ENCODE measurements at regions not wholly inside any gene's neighbourhood (a gene's known extent, or its start where the extent isn't known, plus 50 kb on each side); places are given as distances from the start of the nearest gene placed in this dataset.

GRCh38 chr1:58842941-58843340 lies 59.1 kb upstream of the JUN start:
- H3K4me3 ChIP-seq = no peak overlapping the region
- no peak for DNase-seq
- no peaks in the 10 kb centered on the region for H3K36me3 ChIP-seq
- H3K9me3 ChIP-seq = no peaks in the 10 kb centered on the region
- no peak for TF ChIP-seq POLR2A (IDR thresholded peaks at IDR 0.05)
- TF ChIP-seq, protein P1, sequence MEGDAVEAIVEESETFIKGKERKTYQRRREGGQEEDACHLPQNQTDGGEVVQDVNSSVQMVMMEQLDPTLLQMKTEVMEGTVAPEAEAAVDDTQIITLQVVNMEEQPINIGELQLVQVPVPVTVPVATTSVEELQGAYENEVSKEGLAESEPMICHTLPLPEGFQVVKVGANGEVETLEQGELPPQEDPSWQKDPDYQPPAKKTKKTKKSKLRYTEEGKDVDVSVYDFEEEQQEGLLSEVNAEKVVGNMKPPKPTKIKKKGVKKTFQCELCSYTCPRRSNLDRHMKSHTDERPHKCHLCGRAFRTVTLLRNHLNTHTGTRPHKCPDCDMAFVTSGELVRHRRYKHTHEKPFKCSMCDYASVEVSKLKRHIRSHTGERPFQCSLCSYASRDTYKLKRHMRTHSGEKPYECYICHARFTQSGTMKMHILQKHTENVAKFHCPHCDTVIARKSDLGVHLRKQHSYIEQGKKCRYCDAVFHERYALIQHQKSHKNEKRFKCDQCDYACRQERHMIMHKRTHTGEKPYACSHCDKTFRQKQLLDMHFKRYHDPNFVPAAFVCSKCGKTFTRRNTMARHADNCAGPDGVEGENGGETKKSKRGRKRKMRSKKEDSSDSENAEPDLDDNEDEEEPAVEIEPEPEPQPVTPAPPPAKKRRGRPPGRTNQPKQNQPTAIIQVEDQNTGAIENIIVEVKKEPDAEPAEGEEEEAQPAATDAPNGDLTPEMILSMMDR (IDR thresholded peaks at IDR 0.05) = no peak
- H3K27me3 ChIP-seq = no peaks in the 10 kb centered on the region
- intact Hi-C loops (cut with DNase I) = no loop called here
- WGBS, 2 donors = 94 to 100% methylated on average over 2 of the region's 2 CpGs
- H3K4me1 ChIP-seq = no peaks in the 10 kb centered on the region
- no peak overlapping the region for H3K27ac ChIP-seq

DNA sequence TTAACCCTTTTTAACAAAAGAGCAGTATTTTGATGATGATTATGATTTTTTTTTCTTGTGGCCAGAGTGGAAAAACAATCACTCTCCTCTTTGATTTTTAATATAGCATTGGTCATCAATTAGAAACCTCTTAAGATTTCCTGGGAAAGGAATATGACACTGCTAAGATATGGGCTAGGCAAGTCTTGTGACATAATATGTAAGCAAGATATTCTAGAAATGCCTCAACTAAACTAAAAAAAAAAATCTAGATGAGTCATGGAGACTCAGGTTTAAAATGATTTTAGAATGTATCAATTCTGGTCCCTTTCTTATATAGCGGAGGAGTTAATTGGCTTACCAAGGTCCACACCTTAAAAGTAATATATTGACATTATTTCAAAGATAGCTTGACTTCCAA lies 60.3 kb upstream of the JUN start:
- no peak overlapping the region for H3K27ac ChIP-seq
- H3K4me1 ChIP-seq = peaks cover 0 to 10% (median 7%) of the 10 kb centered on the region in 3 donors
- H3K4me3 ChIP-seq = no peak overlapping the region
- DNase-seq = no peak
- WGBS, 2 donors = 88 to 95% methylated on average over 1 of the region's 1 CpG
- H3K36me3 ChIP-seq = no peaks in the 10 kb centered on the region
- no peaks in the 10 kb centered on the region for H3K9me3 ChIP-seq
- TF ChIP-seq, protein P1 (IDR thresholded peaks at IDR 0.05) = no peak
- TF ChIP-seq POLR2A (IDR thresholded peaks at IDR 0.05) = no peak
- H3K27me3 ChIP-seq = no peaks in the 10 kb centered on the region
- intact Hi-C loops (cut with DNase I) = no loop called here

DNA sequence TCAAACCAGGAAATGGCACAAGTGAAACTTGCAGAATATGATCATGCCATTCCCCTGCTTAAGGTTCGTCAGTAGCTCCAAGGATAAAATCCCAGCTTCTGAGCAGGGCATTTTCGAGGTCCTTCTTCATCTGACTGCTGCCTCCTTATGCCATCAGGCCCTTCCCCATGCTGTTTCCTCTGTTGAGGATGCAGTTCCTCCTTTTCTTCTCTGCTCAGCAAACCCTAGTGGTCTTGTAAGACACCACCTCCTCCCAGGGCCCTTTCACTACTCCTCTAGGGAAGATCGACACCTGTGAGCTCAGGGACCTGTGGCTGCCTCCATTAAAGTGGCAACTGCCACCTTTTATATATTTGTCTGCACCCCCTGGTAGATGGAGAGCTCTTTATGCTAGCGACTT lies 62.1 kb upstream of the JUN start:
- Histone ChIP-seq H3K27ac (no peak overlapping the region), H3K27me3 (no peaks in the 10 kb centered on the region), H3K9me3 (no peaks in the 10 kb centered on the region), H3K4me3 (no peak overlapping the region), H3K4me1 (peaks cover 0 to 17% (median 14%) of the 10 kb centered on the region in 3 donors), H3K36me3 (no peaks in the 10 kb centered on the region)
- intact Hi-C loops (cut with DNase I) = no loop called here
- WGBS, 2 donors = 83 to 90% methylated on average over 4 of the region's 4 CpGs
- no peak for DNase-seq
- TF ChIP-seq, protein P1 (IDR thresholded peaks at IDR 0.05) = no peak
- no peak for TF ChIP-seq POLR2A (IDR thresholded peaks at IDR 0.05)

- peaks cover 0 to 17% (median 14%) of the 10 kb centered on the region in 3 donors for H3K4me1 ChIP-seq
- H3K27ac ChIP-seq = peak overlapping the region in 3 of 4 donors; percentile 35 to 62 (median 50)
- H3K36me3 ChIP-seq = no peaks in the 10 kb centered on the region
- no peak for DNase-seq
- TF ChIP-seq POLR2A (IDR thresholded peaks at IDR 0.05) = no peak
- TF ChIP-seq, protein P1 (IDR thresholded peaks at IDR 0.05) = peak in 2 of 6 experiments; percentile 4 to 34
- no peaks in the 10 kb centered on the region for H3K27me3 ChIP-seq
- 6 to 32% methylated on average over 9 of the region's 9 CpGs for WGBS, 2 donors
- H3K9me3 ChIP-seq = no peaks in the 10 kb centered on the region
- intact Hi-C loops (cut with DNase I) = no loop called here
- no peak overlapping the region for H3K4me3 ChIP-seq
These were observed 65.1 kb upstream of the JUN start for GRCh38 chr1:58848818-58849411.

GRCh38 chr1:58849551-58849950 lies 65.7 kb upstream of the JUN start:
- H3K4me3 ChIP-seq = no peak overlapping the region
- peak overlapping the region in 3 of 4 donors; percentile 35 to 62 (median 50) for H3K27ac ChIP-seq
- DNase-seq = no peak
- TF ChIP-seq, protein P1 (IDR thresholded peaks at IDR 0.05) = no peak
- TF ChIP-seq POLR2A (IDR thresholded peaks at IDR 0.05) = no peak
- no peaks in the 10 kb centered on the region for H3K36me3 ChIP-seq
- 70 to 85% methylated on average over 2 of the region's 2 CpGs for WGBS, 2 donors
- H3K4me1 ChIP-seq = peaks cover 0 to 21% (median 14%) of the 10 kb centered on the region in 3 donors
- no peaks in the 10 kb centered on the region for H3K27me3 ChIP-seq
- intact Hi-C loops (cut with DNase I) = no loop called here
- no peaks in the 10 kb centered on the region for H3K9me3 ChIP-seq
